K562 (cell line): ENCODE measurements at regions not wholly inside any gene's neighbourhood (a gene's known extent, or its start where the extent isn't known, plus 50 kb on each side); places are given as distances from the start of the nearest gene placed in this dataset.

Experiments
- CEBPB ChIP-seq: fragments of 450-650 bp; IDR thresholded peaks from 2 replicates; pipeline ENCODE4 v1.6.1; 2016; ENCODE audit warnings: missing genetic modification characterization, missing compliant biosample characterization
- CGGBP1 ChIP-seq: fragments of 250-450 bp; sonication (Bioruptor Pico); IDR thresholded peaks from 2 replicates; pipeline ENCODE4 v1.9.0; 2021; ENCODE audit warnings: mild to moderate bottlenecking
- CTBP1 ChIP-seq: fragments of 450-650 bp; IDR thresholded peaks from 2 replicates; pipeline ENCODE4 v1.6.1; 2016; ENCODE audit warnings: borderline replicate concordance
- CXXC5 ChIP-seq: fragments of 250-450 bp; sonication (Bioruptor Pico); IDR thresholded peaks from 2 replicates; pipeline ENCODE4 v1.8.0; 2022; ENCODE audit warnings: inconsistent platforms, mild to moderate bottlenecking, moderate library complexity
- FIP1L1 ChIP-seq: fragments of 200-400 bp; formaldehyde crosslinking; IDR thresholded peaks from 2 replicates; pipeline ENCODE4 v1.6.1; 2018; ENCODE audit warnings: mild to moderate bottlenecking, low read depth, low read length; ENCODE audit not compliant: poor library complexity, severe bottlenecking
- FOXJ2 ChIP-seq: fragments of 200-800 bp; sonication (Bioruptor generic); IDR thresholded peaks from 2 replicates; pipeline ENCODE4 v1.6.1; 2016; ENCODE audit warnings: missing genetic modification characterization, missing compliant biosample characterization
- GTF2E2 ChIP-seq: fragments of 200-800 bp; sonication (Bioruptor generic); IDR thresholded peaks from 2 replicates; pipeline ENCODE4 v1.6.1; 2016; ENCODE audit warnings: missing genetic modification characterization, missing compliant biosample characterization
- HDAC8 ChIP-seq: fragments of 450-650 bp; IDR thresholded peaks from 2 replicates; pipeline ENCODE4 v1.6.1; 2016; ENCODE audit warnings: mild to moderate bottlenecking, missing genetic modification characterization, moderate library complexity, missing compliant biosample characterization
- PKNOX1 ChIP-seq: fragments of 450-650 bp; IDR thresholded peaks from 2 replicates; pipeline ENCODE4 v1.6.1; 2016
- POLR2H ChIP-seq: IDR thresholded peaks from 2 replicates; pipeline ENCODE4 v1.6.1; 2016; ENCODE audit warnings: missing genetic modification characterization, low read depth, mild to moderate bottlenecking, control low read depth, missing compliant biosample characterization, moderate library complexity
- RCOR1 ChIP-seq, 2 experiments: IDR thresholded peaks; 2 replicates each; pipeline ENCODE4 v1.6.1; 2012; ENCODE audit warnings: low read depth in 2 of 2, low read length in 2 of 2, borderline replicate concordance in 1 of 2, improper control_type of control experiment in 1 of 2
- SAFB ChIP-seq: fragments of 200-400 bp; formaldehyde crosslinking; IDR thresholded peaks from 2 replicates; pipeline ENCODE4 v1.6.1; 2017; ENCODE audit warnings: low read depth, low read length, borderline replicate concordance
- SETDB1 ChIP-seq: IDR thresholded peaks from one replicate; pipeline ENCODE4 v1.6.1; 2012; ENCODE audit warnings: low read length, control low read depth, inconsistent platforms
- TAF7 ChIP-seq: fragments of 450-650 bp; IDR thresholded peaks from 2 replicates; pipeline ENCODE4 v1.6.1; 2016; ENCODE audit warnings: missing genetic modification characterization, missing compliant biosample characterization
- ZFP30 ChIP-seq: fragments of 250-450 bp; sonication (Bioruptor Pico); IDR thresholded peaks from 2 replicates; pipeline ENCODE4 v1.8.0; 2022; ENCODE audit warnings: moderate library complexity, mild to moderate bottlenecking, inconsistent platforms, borderline replicate concordance
- ZKSCAN1 ChIP-seq: fragments of 150-350 bp; IDR thresholded peaks from 2 replicates; pipeline ENCODE4 v1.6.1; 2016; ENCODE audit warnings: low read depth, low read length
- ZKSCAN3 ChIP-seq: fragments of 250-450 bp; sonication (Bioruptor Pico); IDR thresholded peaks from 2 replicates; pipeline ENCODE4 v1.4.0; 2020
- ZNF707 ChIP-seq: fragments of 250-450 bp; sonication (Bioruptor Pico); conservative IDR thresholded peaks from 2 replicates; pipeline ENCODE4 v1.8.0; 2022; ENCODE audit warnings: inconsistent platforms, mild to moderate bottlenecking, moderate library complexity
- ZNF76 ChIP-seq: fragments of 250-450 bp; sonication (Bioruptor Pico); IDR thresholded peaks from 2 replicates; pipeline ENCODE4 v1.4.0; 2020; ENCODE audit warnings: mild to moderate bottlenecking, moderate library complexity, borderline replicate concordance
- TF ChIP-seq, protein P1 (sequence below), 2 experiments: fragments of 450-650 bp in 1 of 2; IDR thresholded peaks; 2 replicates each; pipeline ENCODE4 v1.6.1; 2011 to 2017; ENCODE audit warnings: low read depth in 2 of 2, antibody characterized with exemption in 1 of 2, borderline replicate concordance in 1 of 2, low read length in 1 of 2, mild to moderate bottlenecking in 1 of 2, mixed read lengths in 1 of 2; ENCODE audit not compliant: control insufficient read depth in 1 of 2
- TF ChIP-seq, protein P2 (sequence below): fragments of 250-450 bp; sonication (Bioruptor Pico); IDR thresholded peaks from 2 replicates; pipeline ENCODE4 v1.8.0; 2022; ENCODE audit warnings: moderate library complexity, mild to moderate bottlenecking, inconsistent platforms
- TF ChIP-seq, protein P3 (sequence below), 3 experiments: fragments of 200-800 bp in 1 of 3; sonication (Bioruptor generic) in 1 of 3; sonication (generic) in 1 of 3; formaldehyde crosslinking in 1 of 3; IDR thresholded peaks; 2 replicates each; pipeline versions ENCODE4 v1.6.1 to v1.8.0; 2016 to 2022; ENCODE audit warnings: mild to moderate bottlenecking in 2 of 3, missing compliant biosample characterization in 2 of 3, missing genetic modification characterization in 2 of 3, missing genetic modification reagents in 1 of 3

DNA sequence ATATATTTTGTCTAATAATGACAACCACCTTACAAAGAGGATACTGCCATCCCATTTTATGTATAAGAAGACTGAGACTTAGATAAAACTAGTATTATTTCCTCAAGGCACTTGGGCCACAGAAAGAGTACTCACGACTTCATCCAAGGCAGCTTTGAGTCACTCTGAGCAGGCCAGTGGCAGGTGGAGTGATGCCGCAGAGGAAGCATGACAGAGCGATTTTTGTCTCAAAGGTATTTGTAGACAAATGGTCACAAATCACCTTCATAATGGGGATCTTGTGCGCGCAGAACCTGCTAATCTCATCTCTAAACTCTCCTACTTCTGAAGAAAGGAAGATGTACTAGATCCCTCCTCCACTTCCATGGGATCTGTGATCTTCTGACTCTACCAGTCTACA is 113.2 kb upstream of the NAMPT start (continued):
- TF ChIP-seq CGGBP1 (CRISPR knock-in tag) (no peak), TAF7 (tag) (no peak), ZNF707 (CRISPR knock-in tag) (no peak), ZNF76 (CRISPR knock-in tag) (no peak), CEBPB (tag) (no peak), PKNOX1 (0 out of 2 replicates have a peak, but pooled peaks have one; percentile 14), SETDB1 (no peak), HDAC8 (tag) (no peak), ZKSCAN1 (no peak), FIP1L1 (no peak), ZKSCAN3 (no peak), RCOR1 (IDR thresholded peaks at IDR 0.05; ENCODE audit: borderline replicate concordance in 1 of 2, low read depth in 2 of 2, low read length in 2 of 2) (0 out of 4 replicates have a peak, but pooled peaks of 1 of the 2 experiments have one; percentile 20), SAFB (no peak), CXXC5 (0 out of 2 replicates have a peak, but pooled peaks have one; percentile 7), POLR2H (tag) (no peak), CTBP1 (peak; percentile 47; the same call in 1 of the 2 replicates), GTF2E2 (tag) (no peak), FOXJ2 (tag) (no peak), ZFP30 (CRISPR knock-in tag) (no peak)
- TF ChIP-seq, protein P1, sequence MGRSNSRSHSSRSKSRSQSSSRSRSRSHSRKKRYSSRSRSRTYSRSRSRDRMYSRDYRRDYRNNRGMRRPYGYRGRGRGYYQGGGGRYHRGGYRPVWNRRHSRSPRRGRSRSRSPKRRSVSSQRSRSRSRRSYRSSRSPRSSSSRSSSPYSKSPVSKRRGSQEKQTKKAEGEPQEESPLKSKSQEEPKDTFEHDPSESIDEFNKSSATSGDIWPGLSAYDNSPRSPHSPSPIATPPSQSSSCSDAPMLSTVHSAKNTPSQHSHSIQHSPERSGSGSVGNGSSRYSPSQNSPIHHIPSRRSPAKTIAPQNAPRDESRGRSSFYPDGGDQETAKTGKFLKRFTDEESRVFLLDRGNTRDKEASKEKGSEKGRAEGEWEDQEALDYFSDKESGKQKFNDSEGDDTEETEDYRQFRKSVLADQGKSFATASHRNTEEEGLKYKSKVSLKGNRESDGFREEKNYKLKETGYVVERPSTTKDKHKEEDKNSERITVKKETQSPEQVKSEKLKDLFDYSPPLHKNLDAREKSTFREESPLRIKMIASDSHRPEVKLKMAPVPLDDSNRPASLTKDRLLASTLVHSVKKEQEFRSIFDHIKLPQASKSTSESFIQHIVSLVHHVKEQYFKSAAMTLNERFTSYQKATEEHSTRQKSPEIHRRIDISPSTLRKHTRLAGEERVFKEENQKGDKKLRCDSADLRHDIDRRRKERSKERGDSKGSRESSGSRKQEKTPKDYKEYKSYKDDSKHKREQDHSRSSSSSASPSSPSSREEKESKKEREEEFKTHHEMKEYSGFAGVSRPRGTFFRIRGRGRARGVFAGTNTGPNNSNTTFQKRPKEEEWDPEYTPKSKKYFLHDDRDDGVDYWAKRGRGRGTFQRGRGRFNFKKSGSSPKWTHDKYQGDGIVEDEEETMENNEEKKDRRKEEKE (IDR thresholded peaks at IDR 0.05; ENCODE audit: borderline replicate concordance in 1 of 2, control insufficient read depth in 1 of 2, low read depth in 2 of 2, low read length in 1 of 2), result no peak
- TF ChIP-seq, protein P2, sequence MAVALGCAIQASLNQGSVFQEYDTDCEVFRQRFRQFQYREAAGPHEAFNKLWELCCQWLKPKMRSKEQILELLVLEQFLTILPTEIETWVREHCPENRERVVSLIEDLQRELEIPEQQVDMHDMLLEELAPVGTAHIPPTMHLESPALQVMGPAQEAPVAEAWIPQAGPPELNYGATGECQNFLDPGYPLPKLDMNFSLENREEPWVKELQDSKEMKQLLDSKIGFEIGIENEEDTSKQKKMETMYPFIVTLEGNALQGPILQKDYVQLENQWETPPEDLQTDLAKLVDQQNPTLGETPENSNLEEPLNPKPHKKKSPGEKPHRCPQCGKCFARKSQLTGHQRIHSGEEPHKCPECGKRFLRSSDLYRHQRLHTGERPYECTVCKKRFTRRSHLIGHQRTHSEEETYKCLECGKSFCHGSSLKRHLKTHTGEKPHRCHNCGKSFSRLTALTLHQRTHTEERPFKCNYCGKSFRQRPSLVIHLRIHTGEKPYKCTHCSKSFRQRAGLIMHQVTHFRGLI (CRISPR knock-in tag), result no peak
- TF ChIP-seq, protein P3, sequence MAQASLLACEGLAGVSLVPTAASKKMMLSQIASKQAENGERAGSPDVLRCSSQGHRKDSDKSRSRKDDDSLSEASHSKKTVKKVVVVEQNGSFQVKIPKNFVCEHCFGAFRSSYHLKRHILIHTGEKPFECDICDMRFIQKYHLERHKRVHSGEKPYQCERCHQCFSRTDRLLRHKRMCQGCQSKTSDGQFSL (CRISPR knock-in tag; IDR thresholded peaks at IDR 0.05), result no peak
- TF ChIP-seq, protein P3 (tag; IDR thresholded peaks at IDR 0.05), result no peak
